Activated CD8-positive, alpha-beta memory T cell treated with anti-CD3 and anti-CD28 coated beads for 4 hours (primary cell): ENCODE measurements at regions not wholly inside any gene's neighbourhood (a gene's known extent, or its start where the extent isn't known, plus 50 kb on each side); places are given as distances from the start of the nearest gene placed in this dataset.
A peak's percentile ranks its signal among the peaks of the same experiment; 100 is the strongest.
"Not testable (repeated sequence)": the region's sequence is repeated elsewhere in the genome, so short reads cannot be mapped to it uniquely, and the experiment has no call there.

Experiments
- DNase-seq, 2 donors: peaks; one replicate each; pipeline ENCODE4 v3.0.0-alpha.2; 2020; ENCODE audit warnings: low read depth in 2 of 2

DNA sequence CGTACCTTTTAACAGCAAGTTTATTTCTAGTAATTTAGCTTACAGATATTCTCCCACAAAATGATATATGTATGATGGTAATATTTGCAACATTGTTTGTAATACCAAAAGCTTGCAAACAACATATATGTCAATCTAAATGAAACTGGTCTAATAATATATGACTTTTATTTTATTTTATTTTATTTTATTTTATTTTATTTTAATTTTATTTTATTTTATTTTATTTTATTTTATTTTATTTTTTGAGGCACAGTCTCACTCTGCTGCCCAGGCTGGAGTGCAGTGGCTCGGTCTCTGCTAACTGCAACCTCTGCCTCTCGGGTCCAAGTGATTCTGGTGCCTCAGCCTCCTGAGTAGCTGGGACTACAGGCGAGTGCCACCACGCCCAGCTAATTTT, 94.6 kb upstream of the ABCA1 start:
- DNase-seq, result not testable (repeated sequence)

- DNase-seq, result no peak
Observed at GRCh38 chr9:105023788-105024187, 95.8 kb upstream of the ABCA1 start.

GRCh38 chr9:105024529-105024928, 96.6 kb upstream of the ABCA1 start:
- DNase-seq, result no peak

DNA sequence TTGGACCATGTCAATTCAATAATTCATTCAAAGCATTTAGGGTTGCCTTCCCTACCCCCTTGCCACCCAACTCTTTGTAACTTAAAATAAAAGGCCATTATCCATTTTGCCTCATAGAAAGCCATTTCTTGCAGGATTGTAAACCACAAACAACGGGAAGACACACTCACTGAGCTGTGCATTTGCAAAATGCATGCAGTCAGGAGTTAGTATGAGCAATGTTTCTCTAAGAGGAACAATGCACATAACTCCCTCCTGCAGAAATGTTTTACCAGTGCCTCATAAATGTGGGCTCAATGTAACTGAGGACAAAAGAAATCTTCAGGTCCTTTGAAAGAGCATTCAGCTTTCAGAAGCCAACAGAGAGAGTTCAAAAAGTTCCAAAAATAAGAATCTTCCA, 98.5 kb upstream of the ABCA1 start:
- no peak for DNase-seq

- DNase-seq, result no peak
Observed at GRCh38 chr9:105027084-105027483, 99.1 kb upstream of the ABCA1 start.

DNA sequence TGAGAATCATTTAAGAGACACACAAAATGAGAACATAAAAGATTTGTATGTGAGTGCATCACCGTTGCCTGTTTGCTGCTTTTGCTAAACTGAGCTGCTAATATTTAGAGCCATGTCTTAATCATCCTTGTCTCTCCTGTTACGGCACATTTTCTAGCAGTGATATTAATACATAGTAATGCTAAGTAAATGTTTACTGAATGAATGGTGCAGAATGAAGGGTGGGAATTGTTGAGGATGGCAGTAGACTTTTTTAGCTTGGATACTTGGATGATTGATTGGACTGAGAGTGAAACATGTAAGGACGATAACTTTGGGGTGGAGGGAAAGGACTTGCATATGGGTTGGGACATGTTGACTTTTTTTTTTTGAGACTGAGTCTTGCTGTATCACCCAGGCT, 102.3 kb upstream of the ABCA1 start:
- no peak for DNase-seq

GRCh38 chr9:105037139-105037538, 109.2 kb upstream of the ABCA1 start:
- DNase-seq, result no peak

GRCh38 chr9:105038051-105038450, 110.1 kb upstream of the ABCA1 start:
- DNase-seq, result no peak

GRCh38 chr9:105039175-105039799, 111.3 kb upstream of the ABCA1 start:
- DNase-seq, result no peak

DNA sequence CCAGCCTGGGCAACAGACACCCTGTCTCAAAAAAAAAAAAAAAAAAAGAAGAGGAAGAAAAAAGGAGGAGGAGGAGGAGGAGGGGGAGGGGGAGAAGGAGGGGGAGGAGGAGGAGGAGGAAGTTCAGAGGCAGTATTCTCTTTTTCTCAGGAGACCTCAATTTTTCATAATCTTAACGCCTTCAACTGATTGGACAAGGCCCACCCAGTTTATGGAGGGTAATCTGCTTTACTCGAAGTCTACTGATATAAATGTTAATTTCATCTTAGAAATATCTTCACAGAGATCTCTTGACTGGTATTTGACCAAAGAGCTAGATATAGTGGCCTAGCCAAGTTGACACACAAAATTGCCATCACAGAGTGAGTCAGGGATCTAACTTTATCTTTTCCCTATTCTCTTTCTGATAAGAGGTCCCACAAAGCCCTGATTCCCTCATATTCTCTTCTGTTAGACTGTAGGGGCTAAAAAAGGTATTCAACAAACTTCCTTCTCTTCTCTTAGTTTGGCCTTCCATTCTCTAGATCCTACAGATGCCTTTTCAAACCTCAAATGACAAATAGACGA, 115.5 kb upstream of the ABCA1 start:
- DNase-seq, result no peak

DNA sequence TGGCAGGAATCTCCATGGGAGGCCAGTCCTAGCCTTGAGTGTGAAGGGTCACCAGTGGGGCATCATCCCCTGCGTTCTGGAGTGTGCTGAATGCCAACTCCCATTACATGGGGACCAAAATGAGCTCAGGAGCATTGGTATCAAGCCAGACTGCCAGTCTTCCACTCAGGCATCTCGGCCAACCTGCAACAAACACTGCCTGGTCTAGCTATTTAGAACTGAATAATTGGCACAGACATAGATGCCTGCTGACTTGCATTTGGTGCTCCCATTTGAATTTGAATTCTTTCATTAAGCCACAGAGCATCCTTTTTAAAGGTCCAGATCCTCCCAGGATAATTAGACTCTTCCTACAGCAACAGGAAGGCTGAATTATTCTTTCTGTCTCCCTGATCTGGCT, 116.6 kb upstream of the ABCA1 start:
- no peak for DNase-seq

DNA sequence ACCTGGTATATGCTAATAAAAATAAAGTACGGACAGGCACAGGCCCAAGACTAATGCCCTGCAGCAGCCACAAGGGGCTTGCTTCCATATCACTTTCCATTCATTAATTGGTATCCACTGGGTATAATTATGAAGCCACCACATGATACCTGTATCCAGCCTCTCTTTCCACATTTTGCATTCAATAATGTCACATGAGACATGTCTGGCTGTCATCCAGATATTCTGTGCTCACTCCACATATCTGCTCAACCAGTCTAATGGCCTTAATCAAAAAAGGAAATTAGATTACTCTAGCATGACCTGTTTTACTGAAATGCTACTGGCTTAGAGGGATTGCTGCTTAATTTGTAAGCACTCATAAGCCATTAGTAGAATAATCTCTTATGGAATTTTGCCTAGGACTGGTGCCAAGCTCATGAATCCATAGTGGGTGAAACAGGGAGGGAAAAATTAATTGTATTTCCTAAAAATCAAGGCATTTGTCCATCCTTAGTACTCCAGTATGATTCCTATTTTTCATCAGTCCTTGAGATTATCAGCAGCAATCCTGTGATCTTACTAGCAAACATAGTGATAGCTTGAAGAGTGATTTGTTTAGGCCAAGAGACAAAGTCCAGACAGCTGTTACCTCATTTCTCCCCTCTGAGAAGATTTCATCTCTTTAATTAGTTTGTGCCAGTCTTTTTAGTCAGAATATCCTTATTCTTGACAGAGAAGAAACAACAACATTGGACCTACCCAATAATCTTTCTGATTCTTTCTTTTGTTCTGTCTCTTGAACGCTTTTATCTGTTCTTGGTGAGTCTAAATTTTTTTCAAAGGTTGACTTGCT, 119.2 kb upstream of the ABCA1 start:
- no peak for DNase-seq

GRCh38 chr9:105047742-105048041, 119.7 kb upstream of the ABCA1 start:
- no peak for DNase-seq

- no peak for DNase-seq
Observed at GRCh38 chr9:105048331-105048730, 120.4 kb upstream of the ABCA1 start.

DNA sequence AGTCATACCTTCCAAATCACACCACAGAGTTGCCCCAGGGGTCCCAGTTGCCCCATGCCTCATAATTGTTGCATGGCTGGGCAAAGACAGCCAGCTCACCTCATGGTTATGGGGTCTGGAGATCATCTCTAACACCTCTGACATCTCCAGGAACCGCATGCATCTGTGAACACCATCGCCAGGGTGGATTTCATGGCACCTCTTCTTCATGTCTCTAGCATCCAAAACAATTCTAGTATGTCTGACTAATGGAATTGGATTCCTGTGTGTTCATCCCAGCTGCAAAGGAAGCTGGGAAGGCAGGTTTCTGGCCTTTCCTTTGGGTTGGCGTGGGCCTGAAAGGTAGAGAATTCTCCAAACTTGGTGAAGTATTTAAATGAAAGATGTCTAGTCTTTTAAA, 122.3 kb upstream of the ABCA1 start:
- DNase-seq, result no peak

DNA sequence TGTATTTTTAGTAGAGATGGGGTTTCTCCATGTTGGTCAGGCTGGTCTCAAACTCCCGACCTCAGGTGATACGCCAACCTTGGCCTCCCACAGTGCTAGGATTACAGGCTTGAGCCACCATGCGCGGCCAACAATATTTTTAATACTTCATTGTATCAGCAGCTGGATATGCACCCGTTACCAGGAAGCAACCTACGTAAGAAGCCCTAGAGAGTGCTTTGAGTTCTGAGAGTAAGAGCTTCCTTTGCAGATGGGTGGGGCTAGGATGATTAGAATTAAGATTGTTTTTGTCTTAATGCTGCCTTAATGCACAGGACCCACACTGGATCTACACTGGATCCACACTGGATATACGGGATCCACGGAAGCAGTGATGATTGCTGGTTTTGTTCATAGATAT, 123.9 kb upstream of the ABCA1 start:
- DNase-seq, result no peak

GRCh38 chr9:105052346-105052745, 124.4 kb upstream of the ABCA1 start:
- DNase-seq, result no peak

DNA sequence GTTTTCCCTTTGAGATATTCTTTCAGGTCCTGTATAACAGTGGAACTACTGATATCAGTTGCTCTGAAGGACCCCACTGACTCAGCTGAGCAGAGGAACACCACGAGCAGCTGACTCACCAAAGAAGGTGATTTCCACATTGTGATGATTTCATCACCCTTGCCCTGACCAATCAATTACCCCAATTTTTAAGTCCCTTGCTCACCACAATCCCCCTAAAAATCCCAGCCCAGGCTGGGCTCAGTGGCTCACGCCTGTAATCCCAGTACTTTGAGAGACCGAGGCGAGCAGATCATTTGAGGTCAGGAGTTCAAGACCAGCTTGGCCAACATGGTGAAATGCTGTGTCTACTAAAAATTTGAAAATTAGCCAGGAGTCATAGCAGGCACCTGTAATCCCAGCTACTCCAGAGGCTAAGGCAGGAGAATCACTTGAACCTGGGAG, 125.3 kb upstream of the ABCA1 start:
- peak in 1 of 2 donors; percentile 8 for DNase-seq

- DNase-seq, result no peak
Observed at GRCh38 chr9:105054491-105054890, 126.5 kb upstream of the ABCA1 start.

- DNase-seq, result no peak
Observed at GRCh38 chr9:105055917-105056316, 128.0 kb upstream of the ABCA1 start.

DNA sequence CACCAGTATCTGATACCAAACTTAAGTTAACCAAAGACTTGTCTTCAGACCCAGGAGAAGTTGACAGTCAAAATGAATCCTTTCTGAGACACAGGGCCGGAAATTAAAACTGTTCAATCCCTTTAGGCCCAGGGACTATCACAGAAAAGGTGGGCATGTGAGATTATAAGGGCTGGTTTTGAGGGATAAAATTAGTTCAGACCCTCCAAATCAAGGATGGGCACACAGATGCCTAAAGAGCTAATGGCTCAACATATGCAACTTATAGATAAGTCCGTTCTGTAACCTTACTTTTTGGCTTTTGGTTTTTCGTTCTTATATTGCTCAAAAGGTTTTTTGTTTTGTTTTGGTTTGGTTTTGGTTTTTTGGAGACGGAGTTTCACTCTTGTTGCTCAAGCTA, 129.6 kb upstream of the ABCA1 start:
- no peak for DNase-seq

GRCh38 chr9:105059252-105059651, 131.3 kb upstream of the ABCA1 start:
- DNase-seq, result no peak

GRCh38 chr9:105062222-105062855, 134.4 kb upstream of the ABCA1 start:
- no peak for DNase-seq
